HG03460 (cell line): ENCODE measurements at regions not wholly inside any gene's neighbourhood (a gene's known extent, or its start where the extent isn't known, plus 50 kb on each side); places are given as distances from the start of the nearest gene placed in this dataset.

Experiments
- ATAC-seq: cut with Tn5 transposase; IDR thresholded peaks from one replicate; pipeline ENCODE4 v1.9.1; 2021; ENCODE audit not compliant: unreplicated experiment

DNA sequence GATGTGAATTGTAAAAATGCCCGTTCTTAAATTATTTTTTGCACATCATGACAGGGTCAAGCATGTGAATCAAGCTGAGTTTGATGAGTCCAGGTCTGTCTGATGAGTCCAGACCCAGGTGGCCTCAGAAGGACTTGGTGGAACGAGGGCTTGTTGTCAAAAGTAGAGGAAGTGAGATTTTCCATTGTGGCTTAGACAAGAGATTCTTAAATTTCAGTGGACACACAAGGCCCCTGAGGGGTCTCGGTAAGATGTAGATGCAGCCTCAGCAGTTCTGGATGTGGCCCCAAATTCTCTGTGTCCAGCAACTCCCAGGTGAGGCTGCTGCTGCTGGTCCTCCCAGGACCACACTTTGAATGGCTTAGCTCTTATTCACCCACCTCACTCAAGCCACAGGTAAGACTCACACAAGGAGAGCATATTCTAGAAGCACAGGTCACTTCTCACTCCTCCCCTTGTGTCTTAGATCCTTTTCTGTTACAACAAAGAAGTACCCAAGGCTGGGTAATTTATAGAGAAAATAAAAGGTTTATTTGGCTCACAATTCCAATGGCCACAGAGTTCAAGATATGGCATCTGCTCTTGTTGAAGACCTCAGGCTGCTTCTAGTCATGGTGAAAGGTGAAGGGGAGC, 98.8 kb downstream of the GGTLC2 start:
- ATAC-seq = no peak

DNA sequence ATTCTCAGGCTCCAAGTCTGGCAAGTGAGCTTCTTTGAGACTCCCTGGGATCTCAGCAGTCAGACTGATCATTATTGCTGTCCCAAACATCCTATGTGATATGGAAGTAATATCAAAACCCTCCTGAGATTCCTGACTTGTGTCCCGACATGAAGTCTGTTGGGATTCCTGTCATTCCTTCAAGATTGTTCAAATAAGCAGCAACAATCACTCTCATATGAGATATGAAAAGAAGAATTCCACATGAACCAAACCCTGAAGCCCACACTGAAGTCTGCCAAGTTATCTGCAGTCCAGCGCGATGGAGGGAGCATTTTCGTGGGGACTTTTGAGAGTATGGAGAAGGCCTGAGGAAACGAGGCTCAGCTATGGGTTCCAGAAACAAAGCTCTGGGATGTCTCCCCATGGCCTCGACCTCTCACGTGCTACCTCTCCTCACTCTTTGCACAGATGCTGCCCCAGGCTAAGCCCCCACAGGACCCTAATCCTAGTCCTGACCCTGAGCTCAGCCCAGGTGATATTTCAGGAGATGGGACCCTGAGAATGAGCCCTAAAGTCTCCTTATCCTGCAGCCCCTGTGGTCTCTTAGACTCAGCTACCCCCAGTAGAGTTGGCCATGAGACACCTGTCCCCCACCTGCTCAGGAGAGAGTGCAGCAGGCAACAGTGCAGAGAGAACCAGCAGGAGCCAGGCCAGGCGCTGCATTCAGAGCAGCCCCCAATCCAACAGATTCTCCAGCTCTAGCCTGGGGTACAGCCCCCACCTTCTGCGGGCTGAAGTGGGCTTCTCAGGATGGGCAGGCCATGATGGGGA, 100.2 kb downstream of the GGTLC2 start:
- no peak for ATAC-seq

DNA sequence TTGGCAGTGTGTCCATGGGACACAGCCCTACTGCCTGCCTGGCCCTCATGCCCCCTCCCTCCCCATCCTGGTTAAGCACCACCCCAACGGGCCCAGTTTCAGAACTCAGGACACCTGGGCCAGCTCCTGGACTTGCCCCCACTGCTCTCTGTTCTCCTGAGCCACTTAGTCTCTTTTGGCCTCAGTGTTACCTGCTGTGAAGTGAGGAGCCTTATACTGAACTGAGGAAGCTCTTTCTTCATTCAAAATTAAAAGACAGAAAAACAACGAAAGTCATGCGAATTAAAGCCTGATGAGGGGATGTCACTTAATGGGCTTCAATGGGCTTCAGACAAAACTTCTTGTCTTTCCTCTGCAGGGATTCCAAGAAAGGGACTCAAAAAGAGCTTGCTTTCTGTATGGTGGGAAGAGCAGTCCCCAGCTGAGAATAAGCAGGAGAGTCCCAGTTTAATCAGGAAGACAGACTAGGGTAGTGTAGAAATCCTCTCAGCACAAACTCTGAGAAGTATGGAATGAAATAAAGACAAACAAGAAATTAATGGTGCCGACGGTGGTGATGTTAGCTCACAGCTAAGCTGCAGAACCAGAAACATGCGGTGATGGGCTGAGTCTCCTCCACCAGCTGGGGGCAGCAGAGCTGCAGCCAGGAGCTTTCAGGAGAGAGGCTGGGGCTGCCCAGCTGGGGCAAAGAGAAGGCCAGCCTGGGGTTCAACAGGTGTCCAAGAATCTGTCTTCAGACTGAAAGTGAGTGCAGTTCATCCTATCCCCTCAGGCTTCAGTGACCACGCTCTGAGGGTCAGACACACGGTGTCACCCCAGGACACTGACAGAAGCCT, 101.0 kb downstream of the GGTLC2 start:
- ATAC-seq = no peak

DNA sequence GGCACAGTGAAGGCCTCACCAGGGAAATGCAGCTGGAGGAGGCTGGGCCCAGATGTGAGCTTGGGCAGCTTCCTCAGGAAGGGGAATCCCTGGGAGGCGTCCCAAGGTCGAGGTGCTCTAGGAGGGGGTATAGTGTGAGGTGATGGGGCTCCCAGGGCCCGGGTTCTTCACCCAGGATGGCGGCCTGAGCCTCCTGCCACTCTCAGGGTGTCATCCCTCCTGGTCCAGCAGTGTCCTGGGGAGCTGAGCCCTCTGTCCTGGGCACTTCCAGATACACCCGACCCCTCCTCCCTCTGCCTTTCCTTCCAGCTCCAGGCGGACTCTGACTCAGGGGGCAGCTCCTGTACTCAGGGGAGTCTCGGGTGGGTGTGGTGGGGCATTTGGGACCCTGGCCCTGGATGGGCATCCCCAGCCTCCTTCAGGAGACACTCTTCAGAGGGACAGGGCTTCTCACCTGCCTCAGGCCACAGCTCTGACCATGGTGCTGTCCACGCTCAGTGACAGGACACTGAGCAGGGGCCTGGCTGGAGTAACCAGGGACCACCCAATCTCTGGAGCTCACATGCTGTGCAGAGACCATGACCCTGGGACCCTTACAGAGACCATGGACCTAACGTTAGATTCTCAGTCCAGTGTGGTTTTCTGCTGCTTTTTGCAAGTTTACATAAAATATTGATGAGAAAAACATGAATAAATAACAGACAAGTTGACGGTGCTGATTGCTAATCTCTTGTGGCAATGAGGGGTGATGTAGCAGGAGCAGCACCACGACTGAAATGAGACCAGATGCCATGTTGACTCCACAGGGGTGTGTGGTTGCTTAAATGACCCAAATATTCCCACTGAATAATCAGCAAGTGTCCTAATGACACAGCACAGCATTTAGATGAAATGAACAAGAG, 101.9 kb downstream of the GGTLC2 start:
- ATAC-seq = no peak

DNA sequence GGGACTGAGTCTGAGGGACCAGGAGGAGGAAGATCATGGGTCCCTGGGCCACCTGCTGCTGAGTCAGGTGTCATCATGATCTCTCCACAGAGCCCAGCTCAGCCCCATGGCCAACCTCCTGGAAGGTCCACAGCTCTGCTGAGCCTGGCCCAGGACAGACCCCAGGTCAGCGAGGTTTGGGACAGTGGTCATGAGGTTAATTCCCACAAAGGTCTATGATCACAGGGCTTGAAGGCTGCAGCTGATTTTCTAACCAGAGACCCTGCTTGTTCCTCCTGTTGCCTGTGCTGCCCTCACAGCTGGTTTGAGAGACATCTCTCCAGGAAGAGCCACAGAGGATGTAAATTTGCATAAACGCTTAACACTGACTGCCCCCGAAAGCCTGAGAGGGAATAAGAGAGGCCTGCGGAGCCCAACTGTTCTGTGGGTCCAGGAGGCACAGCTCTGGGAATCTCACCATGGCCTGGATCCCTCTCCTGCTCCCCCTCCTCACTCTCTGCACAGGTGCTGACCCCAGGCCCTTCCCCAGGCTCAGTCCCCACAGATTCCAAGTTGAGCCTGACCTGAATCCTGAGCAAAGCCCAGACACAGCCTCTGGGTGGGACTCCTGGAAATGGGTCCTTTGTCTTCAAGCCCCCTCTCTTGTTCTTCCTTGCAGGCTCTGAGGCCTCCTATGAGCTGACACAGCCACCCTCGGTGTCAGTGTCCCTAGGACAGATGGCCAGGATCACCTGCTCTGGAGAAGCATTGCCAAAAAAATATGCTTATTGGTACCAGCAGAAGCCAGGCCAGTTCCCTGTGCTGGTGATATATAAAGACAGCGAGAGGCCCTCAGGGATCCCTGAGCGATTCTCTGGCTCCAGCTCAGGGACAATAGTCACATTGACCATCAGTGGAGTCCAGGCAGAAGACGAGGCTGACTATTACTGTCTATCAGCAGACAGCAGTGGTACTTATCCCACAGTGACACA, 102.8 kb downstream of the GGTLC2 start:
- peak; percentile 72 for ATAC-seq

DNA sequence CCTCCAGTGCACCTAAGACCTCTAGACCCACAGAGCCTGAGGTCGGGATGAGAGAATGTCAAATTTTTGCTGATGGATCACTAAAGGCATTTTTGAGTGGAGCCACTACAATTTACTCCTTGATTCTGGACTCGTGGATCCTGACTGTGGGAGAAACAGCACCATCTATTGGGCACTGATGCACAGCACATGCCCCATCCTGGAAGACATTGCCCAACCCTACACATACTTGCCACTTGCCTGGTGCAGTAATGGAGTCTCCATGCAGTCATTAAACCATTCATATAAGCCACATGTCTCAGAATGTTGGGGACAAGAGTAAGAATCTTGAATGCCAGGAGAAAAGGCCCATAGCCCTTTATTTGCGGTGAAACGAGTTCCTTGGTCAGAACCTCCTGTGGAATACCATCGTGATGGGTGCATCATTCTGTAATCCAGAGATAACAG, 103.9 kb downstream of the GGTLC2 start:
- ATAC-seq = no peak

DNA sequence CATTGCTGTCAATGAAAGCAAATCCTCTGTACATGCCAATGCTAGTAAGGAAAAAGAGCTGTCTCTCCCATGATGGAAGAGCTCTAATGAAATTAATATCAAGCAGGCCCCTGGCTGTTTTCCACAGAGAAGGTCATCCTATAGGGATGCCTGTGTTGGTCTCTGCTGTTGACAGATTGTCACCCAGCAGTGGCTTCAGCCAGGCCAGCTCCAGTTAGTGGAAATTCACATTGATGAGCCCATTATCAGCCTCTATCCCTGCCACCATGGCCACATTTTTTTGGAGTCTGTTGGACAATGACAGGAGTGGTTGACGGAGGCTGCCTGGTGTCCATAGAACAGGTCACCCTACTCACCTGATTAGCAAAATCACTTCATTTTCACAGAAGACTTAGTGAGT, 104.3 kb downstream of the GGTLC2 start:
- ATAC-seq = no peak

DNA sequence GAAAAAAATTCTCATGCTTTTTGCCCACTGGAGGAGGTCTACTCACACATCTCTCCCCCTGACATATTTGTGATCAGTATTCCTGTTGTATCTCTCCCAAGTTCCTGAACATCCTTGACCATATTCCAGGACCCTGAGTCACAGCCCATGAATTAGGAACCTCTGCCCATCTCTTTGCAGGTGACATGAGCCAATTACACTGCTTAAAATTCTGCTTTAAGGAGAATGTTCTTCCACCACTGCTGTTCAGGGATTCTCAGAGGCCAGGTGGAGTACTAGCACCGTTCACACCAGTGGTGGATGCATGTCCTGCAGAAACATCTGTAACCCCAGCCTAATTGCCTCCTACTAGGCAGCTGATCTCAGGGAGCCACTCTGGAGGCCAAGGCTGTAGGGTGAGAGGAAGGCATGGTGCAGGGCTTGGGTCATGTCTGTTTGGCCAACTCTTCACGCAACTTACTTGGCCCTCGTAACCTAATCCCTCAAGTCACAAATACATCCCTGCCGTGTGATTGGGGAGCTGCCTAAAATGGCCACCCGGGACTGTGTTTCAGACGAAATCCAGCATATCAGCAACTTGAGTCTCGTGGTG, 104.8 kb downstream of the GGTLC2 start:
- no peak for ATAC-seq

DNA sequence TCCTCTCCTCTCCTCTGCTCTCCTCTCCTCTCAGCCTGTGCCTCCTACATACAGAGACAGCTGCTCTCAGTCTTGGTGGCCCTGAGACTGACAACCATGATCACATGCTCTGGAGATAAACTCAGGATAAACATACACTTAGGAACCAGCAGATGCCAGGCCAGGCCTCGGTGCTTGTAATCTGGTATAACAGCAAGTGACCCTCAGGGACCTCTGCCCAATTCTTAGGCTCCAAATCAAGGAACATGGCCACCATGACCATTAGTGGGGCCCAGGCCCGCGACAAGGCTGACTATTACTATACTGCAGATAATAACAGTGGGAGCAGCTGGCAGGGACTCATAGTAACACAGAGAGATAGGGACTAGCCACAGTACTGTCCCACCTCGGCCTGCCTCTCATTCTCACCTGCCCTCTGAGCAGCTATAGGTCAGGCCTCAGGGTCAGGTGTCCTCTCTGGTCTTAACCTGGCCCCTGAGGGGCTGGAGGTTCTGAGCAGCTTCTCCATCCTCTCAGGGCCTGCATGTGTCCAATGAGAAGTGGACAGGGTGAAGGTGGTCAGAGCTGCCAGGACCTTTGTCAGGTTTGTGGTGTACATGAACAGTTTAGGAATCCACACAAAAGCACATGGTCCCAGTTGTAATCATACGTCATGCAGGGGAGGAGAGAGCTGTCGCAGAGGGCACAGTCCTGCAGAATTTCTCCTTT, 106.1 kb downstream of the GGTLC2 start:
- no peak for ATAC-seq

DNA sequence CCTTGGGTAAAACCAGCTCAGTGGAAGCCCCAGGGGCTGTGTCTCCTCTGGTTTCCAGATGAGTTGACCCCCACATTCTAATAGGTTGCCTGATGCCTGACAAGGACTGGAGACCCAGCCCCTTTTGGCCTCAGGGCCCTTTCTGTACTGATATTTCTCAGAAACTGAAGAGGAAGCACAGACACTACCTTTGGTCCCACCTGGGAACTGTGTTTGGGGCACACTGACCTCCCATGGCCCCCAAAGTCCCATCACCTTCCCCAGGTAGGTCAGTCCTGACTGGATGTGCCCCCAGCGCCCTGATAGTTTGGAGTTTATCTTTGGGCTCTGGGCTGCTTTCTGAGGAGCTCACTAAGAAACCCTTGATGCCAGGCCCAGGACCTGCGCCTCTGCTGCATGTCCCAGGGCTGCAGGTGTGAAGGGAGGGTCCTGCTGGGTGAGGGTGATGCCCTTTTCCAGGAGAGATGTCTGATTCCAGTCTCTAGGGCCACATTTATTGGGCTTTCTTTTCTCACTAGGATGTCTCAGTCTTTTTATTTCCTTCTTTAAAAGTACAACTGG, 106.7 kb downstream of the GGTLC2 start:
- no peak for ATAC-seq

DNA sequence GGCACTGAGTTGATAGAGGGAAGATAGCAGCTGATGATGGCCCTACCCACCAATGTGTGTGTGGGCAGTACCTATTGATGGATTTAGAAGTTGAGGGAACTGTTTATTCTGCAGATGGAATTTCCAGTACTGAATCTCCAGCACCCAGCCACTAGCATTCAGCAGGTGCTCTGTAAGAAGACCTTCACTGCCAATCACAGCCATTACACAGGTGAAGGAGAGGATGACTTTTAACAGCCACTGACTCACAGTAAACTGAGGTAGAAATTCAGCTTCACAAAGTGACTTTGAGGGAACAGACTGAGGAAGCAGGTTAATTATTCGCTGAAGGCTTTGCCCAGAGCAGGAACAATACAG, 107.8 kb downstream of the GGTLC2 start:
- no peak for ATAC-seq

DNA sequence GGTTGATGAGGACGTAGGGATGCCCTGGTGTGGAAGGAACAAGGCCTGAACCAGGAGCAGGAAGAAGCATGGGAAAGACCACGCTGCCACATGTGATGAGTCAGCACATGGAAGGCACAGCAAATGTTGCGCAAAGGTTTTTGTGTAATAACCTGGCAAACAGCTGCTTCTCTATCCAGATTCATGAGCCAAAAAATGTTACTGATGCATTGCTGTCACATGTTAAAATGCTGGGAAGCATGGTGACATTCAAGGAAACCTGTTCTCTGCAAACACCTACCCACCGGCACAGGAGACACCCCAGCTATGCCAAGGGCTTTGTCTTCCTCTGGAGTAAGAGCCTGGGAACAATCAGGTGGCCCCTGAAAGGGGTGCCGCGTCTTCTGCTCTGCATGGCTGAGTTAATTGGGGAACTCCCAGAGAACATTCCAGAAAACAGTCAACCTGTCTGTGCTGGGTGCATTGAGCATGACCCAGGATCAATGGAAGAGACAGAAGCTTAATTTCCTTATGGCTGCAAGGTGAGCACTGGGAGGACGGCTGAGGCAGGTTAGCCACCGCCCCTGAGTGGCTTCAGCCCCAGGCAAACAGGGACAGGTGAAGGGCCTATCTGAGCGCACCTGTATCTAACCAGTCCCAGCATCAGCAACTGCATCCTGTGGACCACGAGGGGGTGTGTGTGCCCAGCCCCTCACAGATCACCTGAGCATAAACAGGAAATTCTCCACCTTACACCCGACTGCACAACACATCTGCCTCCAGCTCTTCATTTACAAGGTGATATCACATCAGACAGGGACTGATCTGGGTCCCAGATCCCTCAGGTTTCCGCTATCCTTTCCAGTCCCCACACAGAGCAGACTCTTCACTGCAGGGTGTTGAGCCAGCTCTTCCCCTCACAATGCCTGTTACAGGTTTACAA, 108.4 kb downstream of the GGTLC2 start:
- ATAC-seq = no peak

DNA sequence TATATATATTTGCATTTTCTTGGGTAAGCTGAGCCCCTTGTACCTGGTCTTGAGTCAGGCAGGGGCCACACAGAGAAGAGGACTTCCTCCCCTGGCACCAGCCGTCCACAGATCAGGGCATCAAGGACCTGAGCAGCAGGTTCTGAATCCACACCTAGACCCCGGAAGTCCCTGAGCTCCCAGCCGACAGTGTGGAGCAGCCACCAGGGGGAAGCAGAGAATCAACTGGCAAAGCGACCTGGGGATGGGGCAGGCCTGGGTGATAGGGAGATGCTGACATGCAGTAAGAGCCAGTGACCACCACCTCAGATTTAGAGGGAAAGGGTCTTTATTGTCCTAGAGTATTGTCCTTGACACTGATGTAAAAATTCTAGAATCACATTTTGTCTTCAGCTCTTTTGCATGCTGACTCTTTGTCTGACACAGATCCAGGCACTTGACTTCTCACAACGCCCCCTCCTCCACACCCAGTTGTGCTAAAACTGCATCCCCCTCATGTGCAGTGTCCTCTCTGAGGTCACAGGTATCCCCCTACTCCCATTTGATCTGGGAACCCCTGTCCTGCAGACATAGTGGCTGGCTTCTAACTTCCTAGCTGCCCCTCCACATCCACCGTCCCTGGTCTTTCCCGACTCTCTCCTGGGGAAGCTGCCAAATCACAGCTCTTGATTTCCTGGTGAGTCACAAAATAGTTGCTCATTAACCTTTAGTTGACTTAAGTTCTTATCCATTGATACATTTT, 109.3 kb downstream of the GGTLC2 start:
- no peak for ATAC-seq

DNA sequence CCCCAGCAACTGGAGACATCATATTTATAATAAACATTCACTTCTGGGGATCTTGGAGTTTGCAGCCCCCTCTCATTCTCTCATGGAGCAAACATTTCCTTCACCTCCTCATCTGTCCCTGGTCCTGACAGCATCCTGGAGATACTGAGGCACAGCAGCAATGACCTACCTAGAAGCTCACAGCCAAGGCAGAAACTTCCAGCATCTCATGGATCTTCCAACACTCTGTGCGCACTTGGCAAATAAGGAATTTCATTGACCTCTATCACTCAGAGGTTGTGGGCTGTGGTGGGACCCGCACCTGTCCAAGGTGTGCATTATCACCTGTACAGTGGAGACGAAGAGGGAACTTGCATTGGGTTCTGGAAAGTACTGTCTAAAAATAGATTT, 109.8 kb downstream of the GGTLC2 start:
- no peak for ATAC-seq

DNA sequence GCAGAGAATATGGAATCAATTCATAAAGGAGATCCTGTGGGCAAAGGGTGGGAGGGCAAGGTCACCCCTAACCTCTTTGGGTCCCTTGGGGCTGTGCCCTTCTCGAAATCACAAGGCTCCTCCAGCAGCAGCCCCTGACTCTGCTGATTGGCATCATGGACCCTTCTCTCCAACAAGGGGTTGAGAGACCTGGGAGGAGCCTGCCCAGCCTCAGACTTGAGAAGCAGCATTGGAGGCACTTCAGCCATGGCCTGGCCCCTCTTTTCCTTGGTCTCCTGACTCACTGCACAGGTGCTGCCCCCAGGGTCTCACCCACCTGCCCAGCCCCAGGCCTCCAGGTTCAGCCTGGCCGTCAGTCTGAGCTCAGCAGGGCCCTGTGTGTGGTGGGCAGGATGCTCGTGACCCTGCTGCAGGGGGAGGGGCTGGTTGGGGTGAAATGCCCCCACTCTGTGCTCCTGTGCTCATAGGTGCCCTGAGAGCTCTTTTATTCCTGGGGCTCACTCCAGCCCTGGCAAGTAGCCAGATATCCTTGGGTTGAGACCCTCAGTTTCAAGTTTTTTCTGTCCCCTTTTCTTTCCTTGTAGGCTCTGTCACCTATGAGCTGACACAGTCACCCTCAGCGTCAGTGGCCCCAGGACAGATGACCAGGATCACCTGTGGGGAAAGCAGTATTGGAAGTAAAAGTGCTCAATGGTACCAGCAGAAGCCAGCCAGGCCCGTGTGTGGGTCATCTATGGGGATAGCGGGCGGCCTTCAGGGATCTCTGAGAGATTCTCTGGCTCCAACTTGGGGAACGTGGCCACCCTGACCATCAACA, 110.8 kb downstream of the GGTLC2 start:
- ATAC-seq = no peak

DNA sequence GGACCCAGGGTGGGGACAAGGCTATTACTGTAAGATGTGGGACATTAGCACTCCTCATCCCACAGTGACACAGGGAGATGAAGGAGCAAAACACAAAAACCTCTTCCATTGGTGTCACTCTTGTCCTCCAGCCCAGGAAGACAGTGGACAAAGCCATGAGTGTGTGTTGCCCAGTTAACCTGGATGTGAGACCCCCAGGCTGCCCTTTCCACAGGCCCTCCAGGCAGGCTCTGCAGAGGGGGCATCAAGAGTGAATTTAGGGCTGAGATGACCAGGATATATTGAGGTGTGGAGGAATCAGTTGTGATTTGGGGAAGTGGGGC, 111.3 kb downstream of the GGTLC2 start:
- no peak for ATAC-seq
